Lower leg skin (tissue), 3 donors: ENCODE measurements at regions not wholly inside any gene's neighbourhood (a gene's known extent, or its start where the extent isn't known, plus 50 kb on each side); places are given as distances from the start of the nearest gene placed in this dataset.

Experiments
- CTCF ChIP-seq, 3 donors: fragments of 450-650 bp; IDR thresholded peaks; one replicate each; pipeline ENCODE4 v1.5.1; 2016; ENCODE audit warnings: antibody characterized with exemption in 3 of 3, mild to moderate bottlenecking in 3 of 3, moderate library complexity in 2 of 3
- POLR2A ChIP-seq, 2 donors: fragments of 450-650 bp; IDR thresholded peaks; one replicate each; pipeline ENCODE4 v1.6.1; 2016 to 2017; ENCODE audit warnings: antibody characterized with exemption in 2 of 2, mild to moderate bottlenecking in 1 of 2, moderate library complexity in 1 of 2

DNA sequence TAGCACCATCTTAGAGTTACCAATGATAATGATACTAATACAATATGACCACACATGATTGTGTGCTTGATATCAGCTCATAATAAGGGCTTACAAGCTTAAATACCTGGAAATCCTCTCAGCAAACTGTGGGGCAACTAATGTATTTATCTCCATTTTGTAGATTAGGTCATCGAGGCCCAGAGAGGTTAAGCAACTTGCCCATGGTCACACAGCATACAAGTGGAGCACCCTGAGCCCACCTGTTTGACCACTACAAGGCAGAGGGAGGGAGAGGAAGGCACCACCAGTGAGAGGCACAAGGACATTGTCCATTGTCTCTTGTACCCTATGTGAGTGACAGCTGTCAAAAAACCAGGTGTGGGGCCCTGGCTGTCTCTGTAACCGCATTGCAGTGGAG is 123.7 kb downstream of the MIAT start:
- TF ChIP-seq CTCF (IDR thresholded peaks at IDR 0.05) (no peak), POLR2A (IDR thresholded peaks at IDR 0.05) (no peak)
